Transverse colon (tissue), 4 donors: ENCODE measurements at regions not wholly inside any gene's neighbourhood (a gene's known extent, or its start where the extent isn't known, plus 50 kb on each side); places are given as distances from the start of the nearest gene placed in this dataset.

Experiments used
- CTCF ChIP-seq, 5 experiments: fragments of 200-600 bp in 3 of 5; fragments of 450-650 bp in 2 of 5; sonication (generic) in 3 of 5; IDR thresholded peaks; 1 replicate in 2 of 5; 2 replicates in 3 of 5; pipeline ENCODE4 v1.5.1; 2016 to 2017; ENCODE audit warnings: antibody characterized with exemption in 5 of 5, inconsistent platforms in 3 of 5, mild to moderate bottlenecking in 2 of 5, moderate library complexity in 1 of 5
- POLR2A ChIP-seq: fragments of 450-650 bp; IDR thresholded peaks from one replicate; pipeline ENCODE4 v1.6.1; 2016; ENCODE audit warnings: antibody characterized with exemption, mild to moderate bottlenecking, moderate library complexity
- POLR2AphosphoS5 ChIP-seq, 3 donors: sonication (generic); formaldehyde crosslinking; IDR thresholded peaks; one replicate each; pipeline ENCODE4 v1.6.1; 2016; ENCODE audit warnings: antibody characterized with exemption in 3 of 3

- no peak for TF ChIP-seq POLR2AphosphoS5 (IDR thresholded peaks at IDR 0.05)
- TF ChIP-seq CTCF (IDR thresholded peaks at IDR 0.05): no peak
- TF ChIP-seq POLR2A: no peak
Measured at GRCh38 chr5:110058175-110058574, 368.4 kb downstream of the MAN2A1 start.
